Psoas muscle (tissue), 7 donors: ENCODE measurements at regions not wholly inside any gene's neighbourhood (a gene's known extent, or its start where the extent isn't known, plus 50 kb on each side); places are given as distances from the start of the nearest gene placed in this dataset.

ENCODE experiments used
- ATAC-seq, 4 donors: fragments of 200-7000 bp; cut with Tn5 transposase; one replicate each; pipeline ENCODE4 v1.9.1; 2020; ENCODE audit warnings: moderate library complexity in 3 of 4, mild to moderate bottlenecking in 2 of 4
- DNase-seq, 2 donors: peaks; one replicate each; pipeline ENCODE4 v3.0.0-alpha.2; 2020
- H3K27ac ChIP-seq: fragments of 200-600 bp; one replicate; pipeline ENCODE4 v1.8.0; 2022
- H3K27me3 ChIP-seq, 3 donors: fragments of 200-600 bp in 1 of 3; one replicate each; pipeline versions ENCODE4 v1.6.1 to v1.8.0; 2013 to 2022; ENCODE audit warnings: low read length in 2 of 3, mild to moderate bottlenecking in 2 of 3, moderate library complexity in 1 of 3; ENCODE audit not compliant: insufficient read depth in 3 of 3
- H3K36me3 ChIP-seq, 2 donors: fragments of 200-600 bp in 1 of 2; one replicate each; pipeline versions ENCODE4 v1.6.1 to v1.8.0; 2013 to 2022; ENCODE audit warnings: low read depth in 1 of 2, mild to moderate bottlenecking in 1 of 2, moderate library complexity in 1 of 2; ENCODE audit not compliant: insufficient read depth in 1 of 2
- H3K4me1 ChIP-seq: fragments of 200-600 bp; one replicate; pipeline ENCODE4 v1.8.0; 2022
- H3K4me3 ChIP-seq: fragments of 200-600 bp; one replicate; pipeline ENCODE4 v1.8.0; 2022; ENCODE audit warnings: mild to moderate bottlenecking
- H3K9me3 ChIP-seq: fragments of 200-600 bp; one replicate; pipeline ENCODE4 v1.8.0; 2022
- CTCF ChIP-seq: fragments of 200-600 bp; IDR thresholded peaks from one replicate; pipeline ENCODE4 v1.8.0; 2022; ENCODE audit warnings: antibody characterized with exemption
- WGBS, 3 donors: extraction: QIAGEN DNeasy Blood & Tissue Kit; methylation state at CpG; one replicate each; pipeline versions ENCODE4 v1.1.6 to v1.1.7; 2013; 5-methylcytosine and 5-hydroxymethylcytosine counted together
- intact Hi-C, 2 donors: fragments of 100-400 bp; cut with DNase I; formaldehyde crosslinking; loops; one replicate each; pipeline versions ENCODE4 v1.11.0 to v1.14.2; 2022
- donor health status: healthy with polysubstance abuse.
- donor health status: DM: no; HTN: no; CAD: no; lungs with moderate emphysema.
- donor health status: Bipolar disorder and iron deficiency.
- donor health status: healthy.
- donor health status: DM: yes; HTN: yes; CAD: no.
- donor health status: DM: no; HTN: no; CAD: no.
- donor health status: DM: yes; HTN: yes; CAD: no.

- H3K4me3 ChIP-seq, result no peak overlapping the region
- H3K36me3 ChIP-seq, result no peaks in the 10 kb centered on the region
- TF ChIP-seq CTCF, result no peak
- H3K4me1 ChIP-seq, result no peaks in the 10 kb centered on the region
- DNase-seq (no peak), ATAC-seq (peak in 1 of 4 donors; percentile 53)
- WGBS, 3 donors, result 90 to 95% (median 94%) methylated on average over 3 of the region's 3 CpGs
- intact Hi-C loops, result no loop called here
- H3K9me3 ChIP-seq, result no peaks in the 10 kb centered on the region
- no peak overlapping the region for H3K27ac ChIP-seq
- H3K27me3 ChIP-seq, result peaks cover 0 to 6% (median 0%) of the 10 kb centered on the region in 3 donors
Observed at GRCh38 chr6:168756009-168756634, 315.1 kb downstream of the SMOC2 start.

GRCh38 chr6:168746643-168747042, 305.7 kb downstream of the SMOC2 start:
- no peak for ATAC-seq
- Histone ChIP-seq H3K36me3 (no peaks in the 10 kb centered on the region), H3K4me3 (no peak overlapping the region), H3K27ac (no peak overlapping the region), H3K27me3 (peaks cover 0 to 4% (median 2%) of the 10 kb centered on the region in 3 donors), H3K4me1 (no peaks in the 10 kb centered on the region), H3K9me3 (no peaks in the 10 kb centered on the region)
- 10 to 32% (median 31%) methylated on average over 1 of the region's 1 CpG for WGBS, 3 donors
- DNase-seq, result no peak
- no peak for TF ChIP-seq CTCF
- intact Hi-C loops, result no loop called here

GRCh38 chr6:168746013-168746412, 305.0 kb downstream of the SMOC2 start:
- Histone ChIP-seq H3K27me3 (peaks cover 0 to 4% (median 2%) of the 10 kb centered on the region in 3 donors), H3K36me3 (no peaks in the 10 kb centered on the region), H3K4me1 (no peaks in the 10 kb centered on the region), H3K9me3 (no peaks in the 10 kb centered on the region), H3K27ac (no peak overlapping the region), H3K4me3 (no peak overlapping the region)
- ATAC-seq (no peak), DNase-seq (no peak)
- TF ChIP-seq CTCF, result no peak
- WGBS, 3 donors, result 85 to 92% (median 91%) methylated on average over 3 of the region's 3 CpGs
- intact Hi-C loops, result no loop called here

GRCh38 chr6:168744861-168745260, 303.9 kb downstream of the SMOC2 start:
- ATAC-seq (no peak), DNase-seq (no peak)
- H3K4me1 ChIP-seq, result no peaks in the 10 kb centered on the region
- intact Hi-C loops, result no loop called here
- WGBS, 3 donors, result 81 to 82% (median 82%) methylated on average over 3 of the region's 3 CpGs
- TF ChIP-seq CTCF, result no peak
- H3K27ac ChIP-seq, result no peak overlapping the region
- no peaks in the 10 kb centered on the region for H3K9me3 ChIP-seq
- H3K27me3 ChIP-seq, result peaks cover 0 to 4% (median 2%) of the 10 kb centered on the region in 3 donors
- no peaks in the 10 kb centered on the region for H3K36me3 ChIP-seq
- H3K4me3 ChIP-seq, result no peak overlapping the region
